ENCODE measurements at regions not wholly inside any gene's neighbourhood (a gene's known extent, or its start where the extent isn't known, plus 50 kb on each side); places are given as distances from the start of the nearest gene placed in this dataset.
"Not testable (repeated sequence)": the region's sequence is repeated elsewhere in the genome, so short reads cannot be mapped to it uniquely, and the experiment has no call there.

DNA sequence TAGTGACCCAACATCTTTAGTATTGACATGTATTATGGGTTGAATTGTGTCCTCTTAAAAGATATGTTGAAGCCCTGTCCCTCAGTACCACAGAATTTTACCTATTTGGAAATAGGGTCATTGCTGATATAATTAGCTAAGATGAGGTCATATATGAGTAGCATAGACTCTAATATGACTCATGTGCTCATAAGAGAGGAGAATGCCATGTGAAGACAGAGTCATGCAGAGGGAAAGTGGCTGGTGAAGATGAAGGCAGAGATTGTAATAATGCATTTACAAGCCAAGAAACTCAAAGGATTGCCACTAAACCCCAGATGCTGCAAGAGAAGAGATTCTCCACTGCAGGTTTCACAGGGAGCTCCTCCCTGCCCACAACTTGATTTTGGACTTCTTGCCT lies 496.4 kb downstream of the KIF20B start:
- no peak for DNase-seq

DNA sequence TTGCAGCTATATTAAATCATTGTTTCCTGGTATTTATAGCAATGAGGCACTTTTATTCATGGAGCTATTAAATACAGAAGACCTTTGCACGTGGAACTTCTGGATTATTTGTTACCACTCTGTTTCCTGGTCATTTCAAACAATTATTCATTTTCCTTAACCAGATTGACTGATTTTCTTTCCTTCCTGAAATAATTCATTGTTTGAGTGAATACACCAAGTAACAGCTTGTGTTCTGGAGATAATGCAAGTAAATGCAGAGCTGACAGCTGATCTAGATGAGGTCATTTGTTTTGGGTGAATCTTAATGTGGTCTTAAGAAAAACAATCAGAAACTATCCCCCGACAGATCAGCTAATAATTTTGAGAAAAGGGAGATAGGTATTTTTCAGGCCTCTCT lies 497.7 kb downstream of the KIF20B start:
- no peak for DNase-seq

DNA sequence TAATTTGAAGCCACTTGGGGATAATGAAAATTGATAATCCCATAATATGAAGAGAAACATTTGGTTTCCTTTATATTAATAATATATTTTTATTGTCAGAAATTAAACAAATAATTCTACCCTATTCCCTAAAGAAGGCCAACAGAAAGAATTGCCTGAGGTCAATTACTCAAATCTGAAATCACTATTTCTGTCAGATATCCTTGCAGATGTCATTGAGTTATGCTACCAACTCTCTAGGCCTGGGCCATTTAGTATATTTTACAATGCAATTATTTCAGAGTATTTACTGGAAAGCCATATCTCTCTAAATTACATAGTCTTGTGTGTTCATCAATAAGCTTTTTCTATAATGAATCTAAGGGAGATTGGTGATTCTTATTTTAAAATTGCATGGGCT lies 498.1 kb downstream of the KIF20B start:
- no peak for DNase-seq

DNA sequence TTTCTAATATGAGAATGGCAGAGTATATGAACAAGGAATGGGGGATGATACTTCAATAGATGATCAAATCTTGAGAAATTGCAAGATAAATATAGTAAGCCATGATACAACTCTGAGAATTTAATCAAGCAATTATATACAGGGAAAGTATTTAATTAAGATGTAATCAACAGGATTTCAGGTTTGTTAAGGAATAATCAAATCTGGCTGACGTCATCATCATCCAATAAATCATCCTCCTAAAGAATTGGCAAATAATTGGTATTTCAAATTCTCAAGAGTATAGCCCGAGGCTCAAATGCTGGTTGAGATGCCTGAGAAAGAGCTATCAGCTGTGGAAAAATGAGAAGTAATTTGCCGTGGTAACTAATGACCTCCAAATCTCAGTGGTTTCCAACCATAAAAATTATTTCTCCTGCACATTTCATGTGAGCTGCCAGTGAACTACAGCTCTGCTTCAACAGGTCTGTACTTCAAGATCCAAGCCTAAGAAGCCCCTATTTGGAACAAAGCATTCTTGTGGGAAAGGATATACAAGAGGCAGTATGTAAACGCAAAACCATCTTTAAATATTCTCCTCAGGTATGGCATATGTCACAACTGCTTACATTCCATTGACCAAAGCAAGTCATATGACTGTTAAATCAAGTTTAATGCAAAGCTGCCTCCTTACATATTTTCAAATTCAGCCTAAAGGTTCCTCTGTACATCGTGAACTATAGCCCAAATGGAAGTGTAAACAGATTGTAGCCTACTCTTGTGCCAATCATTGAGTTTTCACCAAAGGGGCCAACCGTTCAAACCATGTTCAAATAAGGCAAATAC lies 503.0 kb downstream of the KIF20B start:
- DNase-seq, result no peak

DNA sequence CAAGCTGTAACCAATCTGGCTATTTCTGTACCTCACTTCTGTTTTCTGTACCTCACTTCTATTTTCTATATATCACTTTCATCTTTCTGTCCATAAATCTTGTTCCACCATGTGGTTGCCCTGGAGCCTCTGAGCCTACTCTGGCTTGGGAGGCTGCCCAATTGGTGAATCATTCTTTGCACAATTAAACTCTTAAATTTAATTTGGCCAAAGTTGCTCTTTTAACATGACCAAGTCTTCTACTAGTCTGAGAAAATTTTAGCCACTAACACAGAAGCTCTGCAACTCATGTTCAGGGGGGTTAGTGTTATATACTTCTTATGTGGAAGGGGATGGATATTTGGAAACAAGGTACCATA lies 503.5 kb downstream of the KIF20B start:
- no peak for DNase-seq

DNA sequence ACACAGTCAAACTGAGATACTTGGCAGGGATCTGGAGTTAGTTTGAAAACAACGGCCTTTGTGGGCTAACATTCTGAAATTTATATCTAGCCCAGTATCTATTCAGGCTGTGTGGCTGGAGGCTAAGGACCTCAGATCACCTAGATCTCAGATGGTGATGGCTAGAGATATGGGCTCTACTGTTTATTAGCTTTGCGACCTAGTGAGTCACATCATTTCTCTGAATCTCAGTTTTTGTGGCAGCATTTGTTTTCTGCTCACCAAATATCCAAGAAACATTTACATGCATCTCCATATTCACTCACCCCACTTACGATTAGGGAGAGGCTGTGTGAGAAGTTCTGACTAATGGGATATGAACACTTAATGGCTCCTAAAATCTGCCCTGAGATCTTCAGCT lies 503.9 kb downstream of the KIF20B start:
- no peak for DNase-seq

DNA sequence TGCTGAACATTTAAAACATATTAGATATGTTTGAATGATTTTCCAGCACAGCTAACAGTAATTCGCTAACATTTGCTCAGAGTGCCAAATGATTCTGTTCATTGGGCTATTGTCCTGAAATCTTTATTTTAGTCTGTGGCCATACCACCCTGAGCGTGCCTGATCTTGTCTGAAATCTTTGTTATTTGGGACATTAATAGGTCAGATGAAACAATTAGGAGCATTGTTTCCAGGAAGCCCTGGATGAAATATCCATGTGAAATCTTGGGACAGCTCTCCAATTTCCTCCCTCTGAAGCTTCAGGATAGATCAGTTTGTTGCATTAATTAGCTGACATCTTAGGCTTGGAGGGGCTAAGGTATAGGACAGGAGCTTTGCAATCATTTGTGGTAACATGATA lies 512.0 kb downstream of the KIF20B start:
- no peak for DNase-seq

DNA sequence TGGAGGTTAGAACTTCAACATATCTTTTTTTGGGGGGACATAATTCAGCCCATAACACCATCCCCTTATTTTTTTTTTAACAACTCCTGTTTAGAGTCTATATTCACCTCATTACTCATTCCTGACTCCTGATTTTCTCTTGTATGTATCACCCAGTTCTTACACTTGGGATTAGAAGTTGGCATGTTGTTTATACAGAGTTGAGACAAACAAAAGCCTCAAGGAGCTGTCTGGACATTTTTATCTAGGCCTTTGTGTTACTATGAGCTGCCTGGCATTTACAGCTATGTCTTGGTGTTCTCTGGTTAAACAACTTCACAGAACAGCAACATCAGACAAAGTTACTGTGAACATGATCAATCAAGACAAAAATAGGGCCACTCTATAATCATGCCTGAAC lies 517.5 kb downstream of the KIF20B start:
- DNase-seq, result no peak

DNA sequence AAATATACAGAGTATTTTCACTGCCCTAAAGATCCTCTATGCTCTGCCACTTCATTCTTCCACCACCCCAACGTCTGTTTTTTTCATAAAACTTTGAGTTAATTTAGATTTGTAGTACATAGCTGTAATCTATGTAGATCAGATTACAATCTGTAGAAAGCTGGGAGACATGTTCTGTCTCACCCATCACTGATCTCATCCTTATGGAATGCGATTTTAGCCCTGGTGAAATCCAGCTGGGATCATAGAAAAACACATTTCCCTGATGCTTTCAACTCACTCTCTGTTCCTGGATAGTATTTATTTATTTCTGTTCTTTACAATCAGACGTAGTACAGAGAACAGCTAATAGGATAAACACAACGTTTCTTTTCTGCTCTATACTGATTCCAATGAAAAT lies 521.0 kb downstream of the KIF20B start:
- no peak for DNase-seq

DNA sequence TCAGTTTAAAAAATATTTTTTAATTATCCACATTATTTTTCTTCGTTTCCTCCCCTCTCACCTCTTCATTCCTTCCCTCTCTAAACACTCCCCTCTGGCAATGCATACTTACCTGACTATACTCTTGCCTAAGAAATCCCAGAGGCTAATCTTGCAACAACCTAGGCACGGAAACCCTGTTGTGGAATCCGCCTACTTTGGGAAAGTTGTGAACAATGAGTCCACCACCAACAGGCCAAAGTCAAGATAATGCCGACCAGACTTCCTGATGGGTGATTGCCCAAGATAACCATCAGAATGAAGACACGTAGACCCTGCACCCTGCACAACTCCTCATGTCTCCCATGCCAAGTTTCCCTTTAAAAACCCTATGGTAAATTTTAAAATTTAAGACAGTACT lies 521.5 kb downstream of the KIF20B start:
- DNase-seq, result no peak

DNA sequence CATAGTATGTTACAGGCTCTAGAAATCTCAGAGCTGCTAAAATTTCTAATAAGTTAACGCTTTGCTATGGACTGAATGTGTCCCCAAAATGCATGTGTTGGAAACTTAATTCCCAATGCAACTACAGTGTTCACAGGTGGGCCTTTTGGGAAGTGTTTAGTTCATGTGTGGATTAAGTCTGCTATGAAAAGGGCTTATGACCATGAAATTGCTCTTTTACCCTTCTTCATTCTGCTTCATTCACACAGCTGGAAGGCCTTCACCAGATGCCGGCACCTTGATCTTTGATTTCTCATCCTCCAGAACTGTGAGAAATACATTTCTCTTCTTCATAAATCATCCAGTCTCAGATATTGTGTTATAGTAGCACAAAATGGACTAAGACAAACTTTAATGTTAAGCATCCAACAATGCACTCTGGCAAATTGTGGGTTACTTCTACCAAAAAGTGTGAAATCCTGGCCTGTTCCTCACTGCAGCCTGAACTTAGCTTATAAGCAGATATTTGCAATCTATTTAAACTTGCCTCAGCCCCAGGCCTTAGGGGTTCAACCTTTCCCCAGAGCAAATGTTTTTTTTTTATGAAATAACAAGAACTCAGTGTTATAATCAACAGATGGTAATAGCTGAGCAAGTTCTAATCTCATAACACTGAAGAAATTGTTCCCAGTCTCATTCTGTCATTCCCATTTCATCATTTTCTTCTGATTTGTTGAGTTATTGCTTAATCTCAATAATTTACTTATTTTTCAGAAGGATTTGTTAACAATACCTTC lies 523.6 kb downstream of the KIF20B start:
- no peak for DNase-seq

DNA sequence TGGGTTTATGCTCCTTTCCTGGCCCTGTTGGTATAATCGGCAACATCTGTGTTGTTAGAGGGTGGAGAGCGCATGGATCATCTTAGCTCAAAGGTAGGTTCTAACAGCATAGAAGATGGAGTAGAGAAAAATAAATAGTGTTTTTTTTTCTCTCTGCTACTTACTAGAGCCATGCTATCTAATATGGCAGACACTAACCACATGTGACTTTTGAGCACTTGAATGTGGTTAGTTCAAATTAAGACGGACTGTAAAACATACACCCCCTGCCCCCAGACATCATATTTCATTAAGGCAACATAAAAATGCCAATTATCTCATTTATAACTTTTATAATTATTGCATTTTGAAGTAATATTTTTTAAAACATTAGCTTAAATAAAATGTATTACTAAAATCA lies 525.1 kb downstream of the KIF20B start:
- DNase-seq, result no peak

DNA sequence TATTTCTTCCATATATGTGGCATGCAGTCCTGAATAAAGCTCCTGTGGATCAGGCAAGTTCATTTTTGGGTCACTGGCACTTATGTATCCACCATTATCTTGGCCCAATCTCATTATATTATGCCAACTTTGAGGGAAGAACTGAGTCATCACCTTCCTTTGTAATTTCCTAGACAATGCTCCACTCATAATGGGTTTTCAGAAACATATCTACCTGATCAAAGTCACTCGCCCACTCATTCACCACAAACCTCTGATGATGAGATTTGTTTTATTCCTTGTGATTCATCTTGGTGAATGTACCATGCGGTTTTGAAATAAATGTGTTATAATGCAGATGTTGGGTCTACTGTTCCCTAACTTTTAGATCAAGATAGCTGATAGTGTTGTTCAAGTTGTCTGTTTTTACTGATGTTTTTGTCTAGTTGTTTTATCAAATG lies 525.8 kb downstream of the KIF20B start:
- DNase-seq, result no peak

DNA sequence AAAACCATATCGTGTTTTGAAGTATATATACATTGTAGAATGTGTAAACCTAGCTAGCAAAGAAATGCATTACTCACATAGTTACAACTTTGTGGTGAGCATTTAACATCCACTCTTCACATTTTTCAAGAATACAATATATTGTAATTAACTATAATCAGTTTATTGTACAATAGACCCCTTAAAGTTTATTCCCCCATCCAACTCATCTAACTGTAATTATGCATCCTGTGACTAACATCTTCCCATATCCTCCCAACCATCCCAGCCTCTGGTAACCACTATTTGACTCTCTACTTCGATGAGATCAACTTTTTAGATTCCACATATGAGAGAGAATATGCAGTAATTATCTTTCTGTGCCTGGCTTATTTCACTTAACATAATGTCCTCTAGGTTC lies 526.4 kb downstream of the KIF20B start:
- no peak for DNase-seq

DNA sequence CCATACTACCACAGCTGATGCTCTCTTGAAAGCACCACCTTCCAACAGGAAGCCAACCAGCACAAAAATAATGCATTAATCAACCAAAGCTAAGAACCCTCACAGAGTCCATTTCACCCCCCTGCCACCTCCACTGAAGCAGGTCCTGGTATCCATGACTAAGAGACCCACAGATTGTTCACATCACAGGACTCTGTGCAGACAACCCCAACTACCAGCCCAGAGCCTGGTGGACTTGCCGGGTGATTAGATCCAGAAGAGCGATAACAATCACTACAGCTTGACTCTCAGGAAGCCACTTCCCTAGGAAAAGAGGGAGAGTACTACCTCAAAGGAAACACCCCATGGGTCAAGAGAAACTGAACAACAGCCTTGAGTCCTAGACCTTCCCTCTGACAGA lies 528.1 kb downstream of the KIF20B start:
- no peak for DNase-seq

DNA sequence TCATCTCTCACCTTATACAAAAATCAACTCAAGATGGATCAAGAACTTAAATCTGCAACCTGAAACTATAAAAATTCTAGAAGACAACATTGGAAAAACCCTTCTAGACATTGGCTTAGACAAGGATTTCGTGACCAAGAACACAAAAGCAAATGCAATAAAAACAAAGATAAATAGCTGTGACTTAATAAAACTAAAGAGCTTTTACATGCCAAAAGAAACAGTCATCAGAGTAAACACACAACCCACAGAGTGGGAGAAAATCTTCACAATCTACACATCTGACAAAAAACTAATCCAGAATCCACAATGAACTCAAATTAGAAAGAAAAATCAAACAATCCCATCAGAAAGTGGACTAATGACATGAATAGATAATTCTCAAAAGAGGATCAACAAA lies 532.4 kb downstream of the KIF20B start:
- DNase-seq, result not testable (repeated sequence)

DNA sequence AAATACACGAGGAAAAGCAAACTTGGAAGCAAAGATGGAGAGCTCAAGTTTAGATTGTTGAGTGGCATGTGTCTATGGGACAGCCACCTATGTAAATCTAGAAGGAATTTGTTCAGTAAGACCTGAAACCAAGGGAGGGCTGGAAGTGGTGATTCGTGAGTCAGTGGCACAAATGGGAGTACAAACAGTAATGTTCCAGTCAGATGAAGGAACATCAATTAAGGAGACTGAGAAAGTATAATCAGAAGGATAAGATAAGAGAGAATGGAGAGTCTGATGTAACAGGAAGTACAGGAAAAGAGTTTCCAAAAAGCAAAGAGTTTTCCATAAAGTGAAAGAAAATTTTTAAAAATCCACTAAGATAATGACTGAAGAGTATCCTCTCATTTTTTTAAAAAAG lies 544.2 kb downstream of the KIF20B start:
- DNase-seq, result no peak

DNA sequence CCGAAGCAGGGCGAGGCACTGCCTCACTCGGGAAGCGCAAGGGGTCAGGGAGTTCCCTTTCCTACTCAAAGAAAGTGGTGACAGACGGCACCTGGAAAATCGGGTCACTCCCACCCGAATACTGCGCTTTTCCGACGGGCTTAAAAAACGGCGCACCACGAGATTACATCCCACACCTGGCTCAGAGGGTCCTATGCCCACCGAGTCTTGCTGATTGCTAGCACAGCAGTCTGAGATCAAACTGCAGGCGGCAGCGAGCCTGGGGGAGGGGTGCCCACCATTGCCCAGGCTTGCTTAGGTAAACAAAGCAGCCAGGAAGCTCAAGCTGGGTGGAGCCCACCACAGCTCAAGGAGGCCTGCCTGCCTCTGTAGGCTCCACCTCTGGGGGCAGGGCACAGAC lies 549.4 kb downstream of the KIF20B start:
- DNase-seq, result not testable (repeated sequence)

DNA sequence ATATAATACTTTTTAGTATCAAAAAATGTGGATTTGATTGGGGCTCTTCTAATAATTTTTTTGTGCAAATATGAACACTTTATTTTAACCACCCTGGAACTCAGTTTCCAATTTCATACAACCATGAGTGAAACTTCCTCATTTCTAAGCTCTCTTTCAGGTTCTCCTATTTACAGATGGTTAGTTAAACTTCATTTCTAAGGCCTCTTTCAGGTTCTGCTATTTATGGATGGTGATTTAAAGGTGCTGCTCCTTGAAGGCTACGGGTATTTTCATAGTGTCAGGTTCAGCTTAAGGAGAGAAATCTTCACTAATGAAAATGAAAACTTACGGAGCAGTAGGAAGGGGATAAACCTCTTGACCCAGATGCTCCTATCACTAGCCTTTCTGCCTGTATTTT lies 568.3 kb downstream of the KIF20B start:
- no peak for DNase-seq

DNA sequence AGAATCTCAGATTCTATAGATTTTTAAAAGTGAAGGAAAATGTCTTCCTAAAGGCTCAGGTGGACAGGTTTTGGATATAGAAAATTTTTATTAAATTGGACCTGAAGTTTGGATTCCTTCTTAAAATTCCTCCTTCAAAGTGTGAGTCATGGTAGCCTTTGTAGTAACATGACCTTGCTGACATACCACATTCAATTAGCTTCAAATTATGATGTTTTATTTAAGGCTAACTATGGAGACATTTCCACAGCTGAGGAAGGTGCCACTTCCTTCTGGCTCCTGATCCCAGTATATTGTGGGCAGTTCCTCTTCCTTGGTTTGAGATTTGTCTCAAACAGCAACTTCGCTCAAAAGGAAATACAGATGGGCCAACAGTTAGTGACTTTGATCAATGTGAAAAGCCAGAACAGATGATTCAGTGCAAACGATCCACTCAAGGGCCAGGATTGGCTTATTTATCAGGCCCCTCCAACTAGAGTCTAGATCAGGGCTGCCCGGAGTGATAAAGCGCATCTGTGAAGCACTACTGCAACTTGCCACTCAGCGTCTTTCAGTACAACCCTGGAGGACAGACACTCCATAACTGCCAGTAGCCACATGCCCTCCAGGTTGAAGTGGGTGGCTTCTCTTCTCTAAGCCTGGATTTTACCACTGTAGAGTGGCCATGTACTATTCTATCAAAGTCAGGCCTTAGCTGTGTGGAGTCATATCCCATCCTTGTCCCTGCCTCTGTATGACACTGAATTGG lies 573.5 kb downstream of the KIF20B start:
- no peak for DNase-seq

DNA sequence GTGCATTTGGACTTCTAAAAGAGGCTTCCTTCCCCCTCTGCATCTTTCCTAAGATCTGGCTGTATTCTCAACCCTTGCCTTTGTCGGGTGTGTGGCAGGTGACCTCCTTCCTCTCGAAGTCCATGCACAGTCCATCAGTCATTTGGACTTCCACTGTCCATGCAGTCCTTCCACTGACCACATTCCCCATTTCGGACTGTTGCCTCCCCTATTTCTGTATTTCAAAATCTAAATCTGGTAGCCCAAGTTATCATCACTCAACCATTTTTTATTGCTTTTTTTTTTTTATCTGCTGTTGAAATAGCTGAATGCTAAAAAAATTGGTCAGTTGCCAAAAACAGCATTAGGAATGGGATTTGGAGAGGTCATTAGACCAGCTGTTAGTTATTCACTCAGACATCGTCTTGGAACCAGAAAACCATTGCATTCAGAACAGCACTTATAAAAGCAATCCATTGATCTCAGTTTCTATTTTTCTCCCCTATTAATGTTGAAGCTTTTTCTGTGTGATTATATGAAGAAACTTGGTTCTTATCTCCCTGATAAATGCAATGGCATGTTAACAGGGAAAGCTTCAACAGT lies 575.6 kb downstream of the KIF20B start:
- no peak for DNase-seq

DNA sequence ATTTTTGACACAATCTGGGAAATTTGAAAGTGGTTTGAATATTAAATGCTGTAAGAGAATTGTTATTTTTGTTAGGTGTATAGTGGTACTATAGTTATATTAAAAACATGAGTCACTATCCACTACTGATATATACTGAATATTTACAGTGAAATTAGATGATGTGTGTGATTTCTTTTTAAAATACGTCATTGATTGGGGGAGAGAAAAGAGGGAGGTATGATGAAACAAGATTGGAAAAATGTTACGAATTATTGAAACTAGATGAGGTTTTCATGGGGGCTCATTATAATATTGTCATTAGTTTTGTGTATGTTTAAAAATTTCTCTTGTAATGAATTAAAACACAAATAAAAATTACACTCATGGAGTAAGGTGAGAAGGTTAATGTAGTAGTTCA lies 571.4 kb downstream of the HTR7 start:
- DNase-seq, result no peak

DNA sequence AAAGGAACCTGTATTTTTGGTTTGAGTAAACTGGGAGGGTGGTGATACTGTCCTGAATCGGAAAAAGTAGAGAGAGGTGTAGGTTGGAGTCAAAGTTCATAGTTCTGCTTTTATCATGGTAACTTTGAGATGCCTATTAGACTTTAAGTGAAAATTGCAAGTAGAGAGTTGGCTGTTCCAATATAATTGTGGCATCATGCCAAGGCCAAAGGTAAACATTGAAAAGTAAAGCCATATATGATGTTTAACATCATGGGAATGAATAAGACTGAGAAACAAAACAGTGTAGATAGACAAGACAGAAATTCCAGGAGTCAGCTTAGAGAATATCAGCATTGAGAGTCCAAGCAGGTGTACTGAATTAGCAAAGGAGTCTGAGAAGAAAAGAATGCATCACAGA lies 570.9 kb downstream of the HTR7 start:
- no peak for DNase-seq

Data from CD4-positive, alpha-beta T cell treated with Interleukin-17A for 1 hour (primary cell).